Fibroblast of peridontal ligament (primary cell): ENCODE measurements at regions not wholly inside any gene's neighbourhood (a gene's known extent, or its start where the extent isn't known, plus 50 kb on each side); places are given as distances from the start of the nearest gene placed in this dataset.

Experiments
- DNase-seq: peaks from one replicate; pipeline ENCODE4 v3.0.0-alpha.2; 2010; ENCODE audit errors: extremely low read depth

- no peak for DNase-seq
These were observed 53.1 kb upstream of the TRIM67 start for GRCh38 chr1:231108516-231109302.

- no peak for DNase-seq
These were observed 54.1 kb upstream of the TRIM67 start for GRCh38 chr1:231107600-231108326.

- no peak for DNase-seq
These were observed 54.7 kb upstream of the TRIM67 start for GRCh38 chr1:231107151-231107550.

GRCh38 chr1:231106347-231106746 is 55.5 kb upstream of the TRIM67 start:
- DNase-seq, result peak; percentile 52

- DNase-seq, result no peak
These were observed 56.9 kb upstream of the TRIM67 start for GRCh38 chr1:231104917-231105316.

GRCh38 chr1:231103961-231104360 is 57.9 kb upstream of the TRIM67 start:
- DNase-seq, result no peak

GRCh38 chr1:231099996-231100767 is 60.1 kb upstream of the FAM89A start:
- no peak for DNase-seq

GRCh38 chr1:231099311-231099710 is 59.3 kb upstream of the FAM89A start:
- DNase-seq, result no peak

GRCh38 chr1:231095595-231095994 is 55.5 kb upstream of the FAM89A start:
- no peak for DNase-seq

GRCh38 chr1:231094421-231094820 is 54.4 kb upstream of the FAM89A start:
- DNase-seq, result no peak

GRCh38 chr1:231093156-231093922 is 53.3 kb upstream of the FAM89A start:
- DNase-seq, result no peak

- DNase-seq, result no peak
These were observed 52.3 kb upstream of the FAM89A start for GRCh38 chr1:231092380-231092779.

GRCh38 chr1:231091831-231092301 is 51.8 kb upstream of the FAM89A start:
- no peak for DNase-seq

- no peak for DNase-seq
These were observed 51.4 kb upstream of the FAM89A start for GRCh38 chr1:231091415-231091814.
